HG03575 (cell line): ENCODE measurements at regions not wholly inside any gene's neighbourhood (a gene's known extent, or its start where the extent isn't known, plus 50 kb on each side); places are given as distances from the start of the nearest gene placed in this dataset.

Experiments used
- ATAC-seq: cut with Tn5 transposase; IDR thresholded peaks from one replicate; pipeline ENCODE4 v1.9.1; 2021; ENCODE audit not compliant: unreplicated experiment, insufficient number of reproducible peaks, low FRiP score; ENCODE audit errors: extremely low read depth

DNA sequence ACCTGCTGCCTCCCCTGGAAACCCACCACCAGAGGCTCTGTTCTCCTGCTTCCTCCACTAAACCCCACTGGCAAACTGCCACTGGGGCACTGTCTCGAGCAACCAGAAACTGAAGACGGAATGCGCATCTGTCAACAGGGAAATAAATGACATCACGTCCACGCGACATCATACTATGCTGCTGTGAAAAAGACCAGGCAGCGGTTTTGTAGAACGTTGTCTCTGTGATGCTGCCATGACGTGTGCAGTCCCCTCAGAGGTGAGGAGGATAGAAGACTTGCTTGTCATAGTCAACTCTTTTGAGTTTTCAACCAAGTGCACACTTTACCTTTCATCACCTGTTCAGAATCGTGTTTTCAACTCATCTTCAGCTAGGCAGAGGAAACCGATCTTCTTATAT is 203.0 kb upstream of the IGF1R start:
- ATAC-seq: no peak

DNA sequence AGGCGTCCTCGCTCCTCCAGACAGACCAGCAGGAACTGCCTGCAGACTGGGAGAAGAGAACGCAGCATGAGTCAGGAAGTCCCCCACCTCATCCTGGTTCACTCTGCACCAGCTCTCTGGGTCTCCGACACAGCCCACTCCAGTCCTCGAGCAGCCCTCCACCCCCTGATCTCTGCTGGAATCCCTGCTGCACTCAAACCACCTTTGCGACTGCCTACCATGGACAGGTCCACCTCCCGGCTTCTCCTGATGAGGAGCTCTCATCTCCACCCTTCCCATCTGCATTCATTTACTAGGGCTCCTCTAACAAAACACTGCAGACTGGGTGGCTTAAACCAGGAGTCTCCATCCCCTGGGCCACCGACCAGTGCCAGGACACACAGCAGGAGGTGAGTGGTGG is 202.3 kb upstream of the IGF1R start:
- ATAC-seq: no peak

GRCh38 chr15:98447069-98447468 is 201.3 kb upstream of the IGF1R start:
- ATAC-seq: no peak

DNA sequence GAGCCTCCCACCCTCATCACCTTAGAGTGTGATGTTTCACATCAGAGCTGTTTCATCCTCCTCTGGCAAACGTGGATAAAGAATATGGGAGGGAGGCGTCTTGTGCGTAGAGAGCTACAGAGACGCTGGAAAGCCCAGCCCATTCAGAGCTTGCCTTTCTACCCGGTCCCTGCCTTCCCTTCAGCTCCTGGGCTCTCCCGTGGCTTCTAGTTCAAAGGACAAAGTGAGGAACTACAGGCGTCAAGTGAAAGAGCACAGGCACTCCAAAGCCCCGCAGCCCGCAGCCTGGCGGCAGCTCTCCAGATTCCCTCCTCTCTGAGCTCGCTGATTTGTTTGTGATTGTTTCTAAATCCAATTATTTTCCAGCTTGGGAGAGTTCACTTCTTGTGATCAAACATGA is 197.1 kb upstream of the IGF1R start:
- no peak for ATAC-seq

DNA sequence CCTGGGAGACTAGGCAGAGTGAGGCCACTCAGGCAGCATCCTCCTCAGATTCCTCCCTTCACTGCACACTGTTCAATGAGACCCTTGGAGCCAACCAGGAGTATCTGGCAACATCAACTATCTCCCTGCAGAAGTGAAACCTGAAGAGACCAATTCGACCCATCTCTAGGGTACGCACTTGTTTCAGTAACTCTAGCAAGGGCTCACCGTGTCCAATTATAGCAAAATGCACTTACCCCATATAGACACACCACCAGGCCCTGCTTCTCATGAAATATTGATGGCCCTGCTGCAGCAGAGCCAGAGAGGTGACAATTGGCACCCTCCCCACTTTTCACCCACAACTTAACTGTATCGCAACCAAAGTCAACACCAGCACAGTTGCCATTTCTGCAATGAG is 196.1 kb upstream of the IGF1R start:
- ATAC-seq: no peak

DNA sequence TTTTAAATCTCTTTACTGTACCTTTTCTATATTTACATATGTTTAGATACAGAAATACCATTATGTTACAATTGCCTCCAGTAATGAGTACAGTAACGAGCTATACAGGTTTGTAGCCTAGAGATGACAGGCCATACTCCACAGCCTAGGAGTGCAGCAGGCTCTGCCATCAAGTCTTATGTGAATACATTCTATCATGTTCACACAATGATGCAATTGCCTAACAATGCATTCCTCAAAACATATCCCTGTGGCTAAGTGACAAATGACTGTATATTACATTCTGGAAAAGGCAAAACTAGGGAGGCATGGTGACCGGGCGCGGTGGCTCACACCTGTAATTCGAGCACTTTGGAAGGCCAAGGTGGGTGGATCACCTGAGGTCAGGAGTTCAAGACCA is 192.4 kb upstream of the IGF1R start:
- ATAC-seq: no peak

- no peak for ATAC-seq
These were observed 171.8 kb upstream of the IGF1R start for GRCh38 chr15:98476559-98476958.

GRCh38 chr15:98480844-98481243 is 167.5 kb upstream of the IGF1R start:
- no peak for ATAC-seq

- no peak for ATAC-seq
These were observed 164.7 kb upstream of the IGF1R start for GRCh38 chr15:98483575-98484130.

DNA sequence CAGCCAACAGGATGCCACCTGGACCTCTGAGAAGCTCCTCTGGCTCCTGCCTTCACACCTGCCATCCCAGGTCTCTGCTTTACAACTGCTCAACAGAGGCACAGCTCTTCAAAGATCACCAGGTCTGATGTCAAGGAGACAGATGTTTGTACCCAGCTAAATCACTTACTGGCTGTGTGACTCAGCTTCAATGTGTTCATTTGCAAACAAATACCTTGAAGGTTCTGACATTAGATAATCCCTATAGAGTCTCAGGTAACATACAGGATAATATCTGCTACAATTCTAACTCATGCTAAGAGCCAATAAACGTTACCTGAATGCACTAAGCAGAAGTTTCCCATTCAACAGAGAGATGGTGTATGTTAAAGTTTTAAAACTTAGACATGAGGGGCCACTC is 163.4 kb upstream of the IGF1R start:
- no peak for ATAC-seq

DNA sequence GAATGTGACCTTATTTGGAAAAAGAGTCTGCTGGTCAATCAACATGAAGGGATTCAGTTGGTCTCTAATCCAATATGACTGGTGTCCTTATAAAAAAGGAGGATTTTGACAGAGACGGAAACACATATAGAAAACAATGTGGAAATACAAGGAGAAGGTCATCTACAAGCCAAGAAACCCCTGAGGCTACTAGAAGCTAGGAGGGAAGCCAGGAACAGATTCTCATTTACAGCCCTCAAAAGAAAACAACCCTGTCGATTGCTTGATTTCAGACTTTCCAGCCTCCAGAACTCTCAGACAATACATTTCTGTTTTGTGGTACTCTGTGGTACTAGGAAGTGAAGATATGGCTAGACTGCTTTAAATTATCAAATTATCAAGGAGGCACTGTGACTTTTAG is 162.9 kb upstream of the IGF1R start:
- ATAC-seq: no peak

DNA sequence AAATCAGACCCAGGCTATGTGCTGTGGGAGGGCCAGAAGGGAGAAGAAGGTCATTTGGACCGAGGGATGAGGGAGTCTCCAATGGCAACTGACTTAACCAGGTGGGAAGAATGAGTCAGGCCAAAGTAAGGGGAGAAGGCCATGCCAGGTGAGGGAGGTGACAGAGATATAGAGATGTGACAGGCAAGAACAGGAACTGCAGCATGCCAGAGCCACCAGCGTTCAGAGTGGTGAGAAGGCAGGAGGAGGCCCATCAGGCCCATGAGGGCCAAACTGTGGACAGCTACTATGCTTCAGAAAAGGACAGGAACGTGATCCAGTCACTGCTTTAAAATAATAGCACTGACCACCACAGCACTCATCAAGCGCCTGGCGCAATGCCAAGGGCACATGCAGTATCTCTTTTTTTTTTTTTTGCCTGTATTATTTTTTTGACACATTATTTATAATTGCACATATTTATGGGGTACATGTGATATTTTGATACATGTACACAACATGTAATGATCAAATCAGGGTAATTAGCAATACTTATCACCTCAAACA is 154.3 kb upstream of the IGF1R start:
- no peak for ATAC-seq

DNA sequence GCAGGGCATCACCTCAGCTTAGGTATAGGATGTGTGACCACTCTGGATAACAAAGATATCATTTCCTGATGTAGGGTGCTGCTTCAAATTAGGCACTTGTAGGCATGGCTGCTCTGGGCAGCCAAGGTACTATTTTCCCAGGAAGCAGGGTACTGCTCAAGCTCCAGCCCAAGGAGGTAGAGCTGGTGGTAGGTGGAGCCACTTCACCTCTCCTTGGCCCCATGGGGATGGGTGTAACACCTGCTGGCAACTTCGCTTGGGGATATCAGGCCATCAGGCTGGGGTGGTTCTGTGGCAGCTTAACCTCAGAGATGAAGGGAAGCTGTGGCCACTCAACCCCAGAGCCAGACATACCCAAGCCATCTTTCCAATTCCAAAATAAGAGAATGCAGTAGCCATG is 147.1 kb upstream of the IGF1R start:
- ATAC-seq: no peak

GRCh38 chr15:98501632-98502031 is 146.7 kb upstream of the IGF1R start:
- no peak for ATAC-seq

DNA sequence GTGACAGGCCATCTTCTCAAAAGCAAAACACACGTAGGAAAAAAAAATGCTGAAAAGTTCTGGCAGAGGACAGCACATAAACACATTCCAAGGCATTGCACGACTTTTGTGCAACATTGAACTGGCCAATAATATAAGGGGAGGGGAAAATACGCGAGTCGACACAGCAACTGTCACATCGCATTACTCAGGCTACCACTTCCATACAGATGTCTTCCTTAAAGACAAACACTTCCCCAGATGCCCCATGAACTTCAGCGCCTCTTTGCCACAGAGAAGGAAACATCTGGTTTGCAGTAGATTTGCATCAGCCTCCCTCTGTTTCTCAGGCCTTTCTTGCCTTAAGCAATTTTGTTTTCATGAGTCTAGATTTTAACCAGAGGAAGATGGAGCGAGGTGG is 144.4 kb upstream of the IGF1R start:
- ATAC-seq: no peak

DNA sequence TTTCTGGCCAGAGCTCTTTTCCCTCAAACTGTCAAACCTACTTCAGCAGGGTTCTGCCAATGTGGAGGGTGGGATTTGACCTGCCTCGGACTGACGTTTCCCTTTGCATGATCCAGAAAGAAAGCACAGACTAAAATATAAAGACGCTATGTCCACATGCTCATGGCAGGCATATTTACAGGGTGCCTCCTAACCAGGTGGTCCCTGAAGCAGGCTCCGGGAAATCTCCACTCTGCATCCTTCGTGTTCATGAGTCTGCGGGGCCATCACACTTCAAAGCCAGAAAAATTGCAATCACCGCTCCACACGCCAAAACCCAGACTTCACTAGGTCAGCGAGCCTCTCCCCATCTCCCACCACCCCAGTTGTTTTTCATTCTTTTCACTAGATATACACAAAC is 143.3 kb upstream of the IGF1R start:
- no peak for ATAC-seq

DNA sequence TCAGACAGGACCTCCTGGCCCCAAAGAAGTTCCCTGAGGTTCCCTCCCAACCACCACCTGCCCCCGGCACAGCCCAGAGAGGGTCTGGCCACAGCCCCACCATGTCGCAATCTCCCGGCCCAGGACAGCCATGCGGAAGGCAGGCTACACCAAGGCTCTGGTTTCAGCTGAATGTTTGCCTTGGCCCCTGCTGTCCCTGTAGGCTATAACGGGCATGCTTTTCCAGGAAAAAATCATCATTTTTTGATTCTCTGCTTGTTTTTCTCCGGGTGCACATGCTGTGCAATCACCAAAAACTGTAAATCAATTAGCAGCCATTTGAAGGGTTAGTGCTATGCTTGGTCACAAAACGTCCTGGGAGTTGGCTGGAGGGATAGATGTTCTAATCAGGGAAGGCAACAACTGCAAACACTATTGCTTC is 142.7 kb upstream of the IGF1R start:
- ATAC-seq: no peak

GRCh38 chr15:98506172-98506571 is 142.2 kb upstream of the IGF1R start:
- ATAC-seq: no peak

- no peak for ATAC-seq
These were observed 141.6 kb upstream of the IGF1R start for GRCh38 chr15:98506711-98507110.

DNA sequence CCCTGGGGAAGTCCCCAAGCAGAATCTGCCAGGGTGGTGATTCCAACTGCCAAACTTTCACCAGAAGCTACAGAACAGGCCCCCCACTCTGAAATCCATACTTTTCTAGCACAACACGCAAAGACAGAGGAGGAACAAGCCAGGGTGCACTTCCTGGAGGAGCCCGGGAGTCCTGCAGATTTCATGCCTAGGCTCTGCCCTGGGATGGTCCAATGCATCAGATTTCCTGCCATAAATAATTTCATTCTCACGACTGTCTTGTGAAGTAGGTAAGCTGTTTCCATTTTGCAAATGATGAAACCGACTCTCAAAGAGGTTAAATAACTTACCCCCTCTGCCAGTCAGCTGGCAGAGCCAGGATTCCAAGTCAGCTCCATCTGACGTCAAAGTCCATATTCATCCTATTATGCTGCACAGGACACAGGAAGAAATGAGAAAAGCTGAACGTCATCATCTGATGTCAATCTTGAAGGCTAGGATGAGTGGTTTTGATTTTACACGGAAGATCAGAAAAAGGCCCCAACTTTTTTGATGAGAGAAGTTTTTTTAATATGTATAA is 134.8 kb upstream of the IGF1R start:
- ATAC-seq: no peak

DNA sequence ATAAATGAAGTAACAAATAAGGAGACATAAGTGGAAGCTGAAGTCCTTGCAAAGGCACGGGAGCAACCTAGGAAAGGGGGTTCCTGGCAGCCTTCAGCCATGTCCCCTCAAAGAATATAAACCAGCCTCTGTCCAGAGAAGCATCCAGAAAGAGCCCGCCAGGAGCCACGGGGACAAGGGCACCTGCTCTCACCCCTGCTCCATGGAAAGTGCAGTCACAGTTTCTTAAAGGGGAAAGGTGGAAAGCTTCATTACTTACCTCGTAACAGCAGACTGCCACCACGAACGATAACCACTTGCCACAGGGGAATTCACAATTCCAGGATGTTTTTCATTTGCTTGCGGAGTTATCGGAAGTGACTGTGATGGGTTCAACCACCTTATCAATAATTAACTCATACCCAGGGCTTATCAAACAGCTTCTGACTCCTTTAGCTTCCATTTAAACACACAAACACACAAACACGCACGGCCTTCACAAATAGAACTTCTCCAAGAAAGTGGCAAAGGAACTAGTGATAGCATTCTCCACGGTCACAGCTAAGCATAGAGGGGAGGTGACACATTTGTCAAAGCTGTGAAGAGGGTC is 134.2 kb upstream of the IGF1R start:
- no peak for ATAC-seq
